Loucy (cell line): ENCODE measurements at regions not wholly inside any gene's neighbourhood (a gene's known extent, or its start where the extent isn't known, plus 50 kb on each side); places are given as distances from the start of the nearest gene placed in this dataset.

Experiments used
- CTCF ChIP-seq: fragments of 200-600 bp; sonication (generic); conservative IDR thresholded peaks from 2 replicates; pipeline ENCODE4 v1.5.1; 2014; ENCODE audit warnings: mild to moderate bottlenecking, antibody characterized with exemption, low read length
- EZH2phosphoT487 ChIP-seq: fragments of 200-600 bp; IDR thresholded peaks from 2 replicates; pipeline ENCODE4 v1.6.1; 2018; ENCODE audit warnings: antibody characterized with exemption, mild to moderate bottlenecking, moderate library complexity, borderline replicate concordance

GRCh38 chr3:148218222-148218621 lies 479.5 kb upstream of the AGTR1 start:
- TF ChIP-seq CTCF (no peak), EZH2phosphoT487 (no peak)
